ENCODE measurements at regions not wholly inside any gene's neighbourhood (a gene's known extent, or its start where the extent isn't known, plus 50 kb on each side); places are given as distances from the start of the nearest gene placed in this dataset.

DNA sequence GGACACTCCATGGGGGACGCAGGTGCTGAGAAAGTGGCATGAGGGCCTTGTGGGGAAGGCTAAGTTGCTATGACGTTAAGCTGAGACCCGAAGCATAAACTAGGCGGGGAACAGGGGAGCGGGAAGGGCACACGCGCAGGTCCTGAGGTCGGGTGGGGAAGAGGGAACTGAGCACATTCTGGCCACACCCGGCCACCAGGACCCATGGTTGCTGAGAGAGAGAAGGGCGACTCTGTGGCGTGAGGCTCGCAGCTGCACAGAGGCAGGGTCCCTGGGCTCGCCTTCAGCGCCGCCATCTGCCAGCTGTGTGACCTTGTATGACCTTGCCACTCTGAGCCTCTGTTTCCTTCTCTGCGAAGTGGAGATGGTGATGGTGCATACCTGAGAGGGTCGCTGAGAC lies 182.5 kb downstream of the PHETA1 start:
- Histone ChIP-seq H3K23ac (ENCODE audit: insufficient read length) (no peak overlapping the region), H4K20me1 (replicated peaks in 1 of 2; ENCODE audit: control insufficient read depth in 1 of 2, insufficient read depth in 2 of 2, low read length in 2 of 2) (peaks cover 6 to 10% of the 10 kb centered on the region in 2 experiments), H3K14ac (ENCODE audit: insufficient read length) (no peak overlapping the region), H3K4me3 (ENCODE audit: extremely low read depth in 1 of 4, insufficient read depth in 2 of 4, low read depth in 3 of 4, low read length in 4 of 4) (no peak overlapping the region), H3K56ac (replicated peaks; ENCODE audit: insufficient read length, low read depth, low read length) (no peak overlapping the region), H3K27ac (ENCODE audit: low read depth, low read length) (no peak overlapping the region), H3K36me3 (ENCODE audit: control insufficient read depth in 2 of 4, insufficient read depth in 4 of 4, low read length in 3 of 4) (no peaks in the 10 kb centered on the region), H2BK15ac (ENCODE audit: low read length) (no peak overlapping the region), H2BK120ac (replicated peaks; ENCODE audit: low read depth, low read length) (no peak overlapping the region), H4K91ac (replicated peaks; ENCODE audit: insufficient read length, low read length) (peak overlapping the region; percentile 25), H4K5ac (ENCODE audit: insufficient read length, low read depth, low read length) (no peak overlapping the region), H2AK5ac (ENCODE audit: low read depth, low read length) (no peak overlapping the region), H4K8ac (ENCODE audit: extremely low read depth, insufficient read depth, low read length) (peak overlapping the region; percentile 74; the same call in 1 of the 2 replicates), H3K79me2 (ENCODE audit: control insufficient read depth in 1 of 2, insufficient read depth in 2 of 2, low read length in 2 of 2) (no peaks in the 10 kb centered on the region), H3K18ac (ENCODE audit: extremely low read depth, low read length) (no peak overlapping the region), H3K79me1 (ENCODE audit: low read depth, low read length) (no peaks in the 10 kb centered on the region), H3K4ac (replicated peaks; ENCODE audit: insufficient read length, low read depth, low read length) (no peak overlapping the region), H2AFZ (ENCODE audit: low read length) (no peak overlapping the region), H2BK5ac (ENCODE audit: low read depth, low read length) (no peak overlapping the region), H3K4me1 (replicated peaks in 1 of 4; ENCODE audit: control insufficient read depth in 3 of 4, insufficient read depth in 4 of 4, low read length in 3 of 4) (no peaks in the 10 kb centered on the region; a peak in 4 of 7 replicates), H2BK20ac (ENCODE audit: low read length) (no peak overlapping the region), H3K27me3 (replicated peaks in 1 of 4; ENCODE audit: control insufficient read depth in 3 of 4, extremely low read depth in 1 of 4, insufficient read depth in 3 of 4, low read length in 3 of 4) (no peaks in the 10 kb centered on the region; a peak in 1 of 7 replicates), H3K9me3 (ENCODE audit: insufficient read depth in 2 of 2, low read depth in 1 of 2, low read length in 1 of 2) (no peaks in the 10 kb centered on the region), H3K9ac (replicated peaks in 1 of 4; ENCODE audit: extremely low read depth in 1 of 4, low read depth in 3 of 4, low read length in 3 of 4) (no peak overlapping the region), H3K23me2 (ENCODE audit: low read depth, low read length) (no peaks in the 10 kb centered on the region), H3K4me2 (ENCODE audit: insufficient read depth in 1 of 2, low read depth in 2 of 2, low read length in 2 of 2) (no peak overlapping the region), H2BK12ac (ENCODE audit: low read depth, low read length) (no peak overlapping the region)
- 92% methylated on average over 17 of the region's 17 CpGs; no CpG with 5 or more reads in 1 of the 2 experiments for WGBS, 2 experiments (ENCODE audit: extremely low coverage in 1 of 2, insufficient coverage in 1 of 2, insufficient read length in 1 of 2, insufficient replicate concordance in 2 of 2, low coverage in 1 of 2, low lambda C conversion rate in 2 of 2, missing lambda C conversion rate in 1 of 2)
- ChIA-PET CTCF (ENCODE audit: partially characterized antibody) (interaction anchor here (1.2 to 1.6 kb wide), 4 partner anchors 42 to 118 kb away, joined by 3 to 7 read pairs (median 4); no protein-coding TSS in a partner anchor), POLR2A (ENCODE audit: partially characterized antibody) (interaction anchor here (0.7 kb wide), 1 partner anchor 12 kb away, joined by 3 read pairs; no protein-coding TSS in a partner anchor)
- DNase-seq (ENCODE audit: low read depth in 1 of 2, low spot score in 2 of 2) (no peak), FAIRE-seq (no peak)
- TF ChIP-seq, protein P1, sequence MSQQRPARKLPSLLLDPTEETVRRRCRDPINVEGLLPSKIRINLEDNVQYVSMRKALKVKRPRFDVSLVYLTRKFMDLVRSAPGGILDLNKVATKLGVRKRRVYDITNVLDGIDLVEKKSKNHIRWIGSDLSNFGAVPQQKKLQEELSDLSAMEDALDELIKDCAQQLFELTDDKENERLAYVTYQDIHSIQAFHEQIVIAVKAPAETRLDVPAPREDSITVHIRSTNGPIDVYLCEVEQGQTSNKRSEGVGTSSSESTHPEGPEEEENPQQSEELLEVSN (IDR thresholded peaks at IDR 0.05) = no peak
- TF ChIP-seq CHD2 (IDR thresholded peaks at IDR 0.05; ENCODE audit: low read length) (no peak), RXRA (IDR thresholded peaks at IDR 0.05; ENCODE audit: insufficient read depth, low read depth, low read length) (no peak), POU5F1 (IDR thresholded peaks at IDR 0.05; ENCODE audit: low read depth, low read length) (no peak), GTF2F1 (IDR thresholded peaks at IDR 0.05; ENCODE audit: borderline replicate concordance, low read depth, low read length) (no peak), KDM1A (IDR thresholded peaks at IDR 0.05; ENCODE audit: borderline replicate concordance, low read length) (no peak), ASH2L (IDR thresholded peaks at IDR 0.05; ENCODE audit: low read length) (no peak)
- TF ChIP-seq, protein P2, sequence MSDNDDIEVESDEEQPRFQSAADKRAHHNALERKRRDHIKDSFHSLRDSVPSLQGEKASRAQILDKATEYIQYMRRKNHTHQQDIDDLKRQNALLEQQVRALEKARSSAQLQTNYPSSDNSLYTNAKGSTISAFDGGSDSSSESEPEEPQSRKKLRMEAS (IDR thresholded peaks at IDR 0.05) = no peak
